NCI-H1930 (cell line): ENCODE measurements at regions not wholly inside any gene's neighbourhood (a gene's known extent, or its start where the extent isn't known, plus 50 kb on each side); places are given as distances from the start of the nearest gene placed in this dataset.

ENCODE experiments used
- DNase-seq, 2 experiments: peaks; one replicate each; lab custom pipeline; 2025; lab: John Stamatoyannopoulos, UW

GRCh38 chr11:134476435-134477021 is 64.5 kb upstream of the B3GAT1 start:
- no peak for DNase-seq

- DNase-seq = no peak
These were observed 63.9 kb upstream of the B3GAT1 start for GRCh38 chr11:134475951-134476350.

GRCh38 chr11:134474942-134475341 is 62.9 kb upstream of the B3GAT1 start:
- no peak for DNase-seq

GRCh38 chr11:134474070-134474860 is 62.2 kb upstream of the B3GAT1 start:
- no peak for DNase-seq

- no peak for DNase-seq
These were observed 59.8 kb upstream of the B3GAT1 start for GRCh38 chr11:134471716-134472455.

GRCh38 chr11:134471087-134471715 is 59.2 kb upstream of the B3GAT1 start:
- DNase-seq = no peak

- no peak for DNase-seq
These were observed 58.2 kb upstream of the B3GAT1 start for GRCh38 chr11:134470238-134470637.

- no peak for DNase-seq
These were observed 57.6 kb upstream of the B3GAT1 start for GRCh38 chr11:134469627-134470026.

GRCh38 chr11:134468796-134469195 is 56.8 kb upstream of the B3GAT1 start:
- DNase-seq = no peak

GRCh38 chr11:134468081-134468668 is 56.1 kb upstream of the B3GAT1 start:
- DNase-seq = no peak

GRCh38 chr11:134466610-134467567 is 54.8 kb upstream of the B3GAT1 start:
- no peak for DNase-seq

- DNase-seq = no peak
These were observed 54.1 kb upstream of the B3GAT1 start for GRCh38 chr11:134466156-134466555.

- DNase-seq = no peak
These were observed 53.1 kb upstream of the B3GAT1 start for GRCh38 chr11:134464981-134465730.

- no peak for DNase-seq
These were observed 52.2 kb upstream of the B3GAT1 start for GRCh38 chr11:134464196-134464595.

GRCh38 chr11:134463716-134464115 is 51.7 kb upstream of the B3GAT1 start:
- DNase-seq = no peak
